NCI-H1930 (cell line): ENCODE measurements at regions not wholly inside any gene's neighbourhood (a gene's known extent, or its start where the extent isn't known, plus 50 kb on each side); places are given as distances from the start of the nearest gene placed in this dataset.

Experiments used
- DNase-seq, 2 experiments: peaks; one replicate each; lab custom pipeline; 2025; lab: John Stamatoyannopoulos, UW

DNA sequence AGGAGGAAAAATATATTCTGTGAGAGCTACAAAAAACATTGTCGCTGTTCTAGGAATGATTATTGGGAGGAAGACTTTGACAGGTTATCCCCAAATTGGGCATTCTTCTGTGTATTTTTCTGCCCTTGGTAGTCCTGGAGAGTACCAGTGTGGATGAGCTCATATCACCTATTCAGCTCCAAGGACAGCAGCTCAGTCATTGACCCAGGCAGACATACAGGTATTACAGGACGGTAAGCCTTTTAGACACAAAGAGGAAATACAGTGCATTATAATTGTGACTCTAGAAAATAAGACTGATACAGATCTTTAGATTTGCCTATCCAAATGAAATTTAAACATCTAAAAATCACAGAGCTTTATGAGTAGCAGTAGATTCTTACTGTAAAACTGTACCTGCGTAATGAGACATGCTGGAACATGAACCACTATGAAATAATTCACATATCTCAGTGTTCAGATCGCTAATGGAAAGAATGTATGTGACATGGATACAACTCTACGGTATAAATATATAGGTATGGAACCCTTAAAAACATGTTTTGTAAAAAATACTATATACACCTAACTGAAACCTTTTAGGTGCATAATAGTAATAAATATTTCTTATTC lies 56.0 kb downstream of the PLK2 start:
- no peak for DNase-seq

DNA sequence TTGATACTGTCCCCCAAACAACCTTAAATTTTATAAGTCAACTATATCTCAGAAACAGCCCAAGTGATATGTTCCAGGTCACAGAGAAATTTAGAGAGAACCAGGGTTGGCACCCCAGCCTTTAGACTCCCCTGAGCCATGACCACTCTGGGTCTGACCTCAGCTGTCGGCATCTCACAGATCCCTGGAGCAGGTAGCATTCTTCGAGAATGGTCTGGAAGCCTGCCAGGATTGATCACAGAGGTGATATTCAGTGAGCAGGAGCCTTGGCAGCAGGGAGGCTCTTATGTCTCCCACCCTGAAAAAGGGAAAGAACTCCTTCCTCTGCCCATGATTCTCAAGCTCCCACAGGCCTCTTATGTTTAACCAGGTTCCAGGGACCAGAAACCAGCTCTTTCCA lies 58.2 kb downstream of the PLK2 start:
- DNase-seq, result no peak

DNA sequence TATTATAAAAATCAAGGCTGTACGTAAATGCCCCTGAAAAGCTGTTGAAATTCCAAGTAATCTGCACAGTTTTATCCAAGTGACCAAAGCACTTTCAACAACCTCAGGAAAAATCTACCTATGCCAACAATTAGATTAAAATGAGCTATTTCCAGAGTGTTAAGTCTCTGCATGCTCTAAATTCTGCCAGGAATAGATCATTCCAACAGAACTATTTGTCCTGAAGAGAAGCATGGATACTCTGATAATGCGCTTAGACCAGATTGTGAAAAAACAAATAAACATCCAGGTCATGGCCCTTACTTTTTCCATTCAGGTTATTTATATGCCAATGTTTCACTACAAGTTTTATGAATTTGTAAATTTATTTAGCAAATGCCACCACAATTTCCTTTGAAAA lies 59.1 kb downstream of the PLK2 start:
- DNase-seq, result no peak

DNA sequence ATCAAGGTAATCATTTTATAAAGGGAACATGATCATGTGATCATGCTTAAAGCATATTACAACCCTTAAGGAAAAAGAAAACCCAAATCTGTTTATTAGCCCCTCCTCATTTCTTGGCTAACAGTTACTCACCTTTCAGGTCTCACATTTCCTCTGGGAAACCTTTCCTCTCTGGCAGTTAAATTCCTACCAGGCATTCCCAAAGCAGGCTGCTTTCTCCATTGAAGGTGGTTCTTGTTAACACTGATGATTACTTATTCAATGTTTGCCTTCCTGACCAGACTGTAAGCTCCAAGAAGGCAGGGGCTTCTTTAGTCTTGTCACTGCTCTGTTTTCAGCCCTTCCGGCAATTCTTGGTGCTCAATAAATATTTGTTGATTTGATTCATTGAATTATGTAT lies 59.9 kb downstream of the PLK2 start:
- DNase-seq, result no peak

DNA sequence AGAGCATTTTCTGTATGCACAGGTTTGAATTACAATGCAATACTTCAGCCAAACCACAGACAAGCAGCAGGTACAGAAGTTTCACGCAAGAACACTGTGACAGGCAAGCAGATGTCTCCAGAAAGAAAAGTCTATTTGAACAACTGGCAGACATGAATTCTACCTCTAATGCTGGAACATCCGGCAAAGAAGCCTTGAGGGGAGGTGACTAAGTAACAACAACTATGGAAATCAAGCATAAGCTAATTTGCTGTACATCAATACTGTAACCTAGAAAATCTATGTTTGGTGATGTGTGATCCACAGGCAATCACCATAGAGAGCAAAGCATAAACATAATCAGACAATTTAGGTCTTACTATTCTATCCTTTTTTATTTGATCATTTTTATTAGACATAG lies 65.5 kb downstream of the PLK2 start:
- DNase-seq, result no peak

DNA sequence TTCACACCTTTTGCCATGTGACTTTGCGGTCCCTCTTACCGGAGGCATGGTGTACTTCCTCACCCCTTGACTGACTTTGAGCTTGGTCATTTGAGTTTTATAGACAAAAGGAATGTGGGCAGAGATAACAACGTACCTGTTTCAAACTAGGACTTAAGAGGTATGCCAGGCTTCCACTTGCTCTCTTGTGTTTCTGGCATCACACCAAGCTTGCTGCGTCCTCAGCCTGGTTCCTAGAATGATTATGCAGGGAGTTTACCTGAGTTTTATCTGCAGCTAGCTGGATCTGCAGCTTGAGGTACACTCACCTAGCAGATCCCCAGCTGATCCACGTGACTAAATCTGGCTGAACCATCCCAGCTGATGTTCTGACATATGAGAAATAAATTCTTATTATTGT lies 66.2 kb downstream of the PLK2 start:
- DNase-seq, result no peak

DNA sequence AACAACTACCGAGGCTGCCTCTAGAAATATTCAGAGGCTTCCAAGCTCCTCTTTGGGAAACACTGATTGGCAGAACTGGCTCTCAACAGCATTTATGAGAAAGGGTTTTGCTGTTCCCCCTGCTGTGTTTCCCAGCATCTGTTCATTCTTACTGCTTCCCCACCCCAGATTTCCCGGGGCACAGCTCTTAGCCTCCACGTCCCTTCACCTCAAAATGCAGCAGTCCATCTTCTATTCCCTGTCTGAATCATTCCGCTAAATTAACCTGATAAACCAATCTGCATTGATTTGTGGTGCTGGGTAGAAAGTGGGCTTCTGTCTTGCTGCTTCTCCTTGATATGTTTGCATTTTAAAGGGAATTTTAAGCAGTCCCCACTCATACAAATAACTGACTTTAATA lies 67.4 kb downstream of the PLK2 start:
- DNase-seq, result no peak

DNA sequence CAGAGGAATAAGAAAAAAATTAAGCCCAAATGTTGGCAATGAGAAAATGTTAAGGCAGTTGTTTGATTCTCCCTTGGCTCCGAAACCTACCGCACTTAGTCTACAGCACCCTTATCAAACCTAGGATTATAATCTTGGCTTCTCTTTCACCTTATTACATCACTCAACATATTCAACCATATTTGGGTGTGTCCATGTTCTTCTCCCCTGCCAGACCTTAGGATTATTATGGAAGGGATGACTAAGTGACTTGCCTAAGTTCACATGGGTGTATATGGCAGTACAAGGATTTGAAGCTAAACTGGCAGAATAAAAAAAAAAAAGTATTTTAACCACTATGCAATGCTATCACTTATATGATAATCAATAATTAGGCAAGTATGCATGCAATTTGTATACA lies 76.4 kb downstream of the PLK2 start:
- DNase-seq, result no peak

DNA sequence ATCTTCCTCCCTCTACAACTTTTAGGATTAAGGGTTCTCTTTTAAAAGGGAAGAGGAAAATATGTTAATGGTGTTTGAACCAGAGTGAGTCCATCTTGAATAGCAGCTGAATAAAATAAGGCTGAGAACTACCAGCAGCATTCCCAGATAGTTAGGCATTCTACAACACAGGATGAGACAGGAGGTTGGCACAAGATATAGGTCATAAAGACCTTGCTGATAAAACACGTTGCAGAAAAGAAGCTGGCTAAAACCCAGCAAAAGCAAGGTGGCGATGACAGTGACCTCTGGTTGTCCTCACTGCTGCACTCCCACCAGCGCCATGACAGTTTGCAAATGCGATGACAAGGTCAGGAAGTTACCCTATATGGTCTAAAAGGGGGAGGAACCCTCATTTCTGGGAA lies 77.8 kb downstream of the PLK2 start:
- no peak for DNase-seq

DNA sequence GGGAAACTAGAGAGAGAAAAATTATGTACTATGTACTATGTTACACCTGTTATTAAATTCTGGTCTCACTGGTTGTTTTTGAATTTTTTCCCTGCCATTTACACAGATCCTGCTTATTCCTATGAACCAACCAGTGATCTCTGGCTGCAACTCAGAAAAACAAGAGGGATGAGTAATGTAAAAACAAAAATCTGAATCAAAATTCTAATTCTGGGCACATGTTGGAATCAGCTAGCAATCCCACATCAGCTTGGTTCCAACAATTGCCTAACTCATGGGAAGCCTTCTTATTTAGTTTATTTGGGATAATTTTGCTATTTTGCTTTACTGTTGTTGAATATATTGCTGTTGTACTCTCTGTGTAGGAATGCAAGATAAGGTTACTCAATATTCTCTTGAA lies 78.3 kb downstream of the PLK2 start:
- DNase-seq, result no peak

DNA sequence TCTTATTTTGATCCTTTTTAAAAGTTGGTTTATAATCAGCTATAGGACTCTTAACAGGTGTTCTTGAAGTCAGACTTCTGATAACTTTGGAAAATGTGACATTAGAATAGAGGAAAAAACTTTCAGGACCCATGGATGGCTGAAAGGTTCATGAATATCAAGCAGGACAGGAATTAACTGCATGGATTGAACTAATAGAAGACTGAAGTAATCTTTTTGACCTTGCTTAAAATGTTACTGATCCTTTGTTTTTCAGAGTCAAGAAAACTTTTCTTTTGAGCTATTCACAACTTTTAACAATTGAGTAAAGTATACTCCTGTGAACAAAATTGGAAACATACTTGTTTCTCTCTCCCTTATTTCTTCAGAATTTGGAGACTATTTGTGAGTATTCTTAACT lies 79.2 kb downstream of the PLK2 start:
- no peak for DNase-seq

DNA sequence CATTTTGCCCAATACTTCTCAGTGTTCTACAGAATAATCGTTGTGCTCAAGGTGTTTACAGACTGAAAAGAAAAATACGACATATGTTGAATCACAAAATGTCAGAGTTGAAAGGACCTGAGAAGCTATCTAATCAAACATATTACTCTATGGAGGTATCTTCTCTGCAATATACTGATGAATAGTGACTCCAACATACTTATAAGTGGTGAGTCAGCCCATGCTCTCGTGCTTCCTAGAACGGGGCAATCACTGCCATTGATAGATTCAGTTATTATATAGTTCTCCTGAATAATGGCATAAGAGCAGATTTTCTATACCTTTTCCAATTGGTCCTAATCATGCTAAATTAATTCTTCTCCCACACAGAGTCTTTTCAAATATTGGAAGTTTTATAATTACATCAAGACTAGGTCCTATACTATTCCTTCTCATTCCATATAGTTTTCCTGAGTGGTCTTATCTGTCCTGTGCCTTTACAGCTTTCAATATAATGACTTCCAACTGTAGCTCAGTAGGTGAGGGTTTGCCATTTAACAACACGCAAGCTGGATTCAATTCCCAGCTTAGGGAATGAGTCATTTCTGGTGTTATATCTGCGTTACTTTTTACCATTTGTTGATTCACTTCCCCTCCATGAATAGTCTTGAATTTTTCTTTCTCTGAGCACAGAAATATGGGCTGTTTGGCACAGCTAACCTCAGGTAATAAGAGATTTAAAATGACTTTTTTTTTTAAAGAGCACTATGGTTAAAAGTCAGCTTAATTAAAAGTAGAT lies 81.1 kb downstream of the PLK2 start:
- no peak for DNase-seq

DNA sequence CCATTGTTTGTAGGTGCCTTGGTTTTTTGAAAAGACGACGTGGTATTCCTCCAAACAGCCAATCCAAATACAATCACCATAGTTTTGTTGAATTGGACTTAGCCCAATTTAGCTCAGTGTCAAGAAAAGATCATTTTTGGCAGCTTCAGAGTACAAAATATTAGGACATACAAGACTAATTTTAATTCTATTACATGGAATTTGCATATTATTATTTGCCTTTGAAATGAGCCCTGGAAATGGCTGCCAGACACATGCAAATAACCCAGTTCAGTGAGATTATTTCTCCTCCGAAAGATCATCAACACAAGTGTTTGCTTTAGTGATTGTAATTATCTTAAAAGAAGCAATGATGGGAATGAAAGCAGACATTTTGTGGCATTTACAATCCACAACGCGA lies 89.3 kb downstream of the PLK2 start:
- DNase-seq, result no peak

DNA sequence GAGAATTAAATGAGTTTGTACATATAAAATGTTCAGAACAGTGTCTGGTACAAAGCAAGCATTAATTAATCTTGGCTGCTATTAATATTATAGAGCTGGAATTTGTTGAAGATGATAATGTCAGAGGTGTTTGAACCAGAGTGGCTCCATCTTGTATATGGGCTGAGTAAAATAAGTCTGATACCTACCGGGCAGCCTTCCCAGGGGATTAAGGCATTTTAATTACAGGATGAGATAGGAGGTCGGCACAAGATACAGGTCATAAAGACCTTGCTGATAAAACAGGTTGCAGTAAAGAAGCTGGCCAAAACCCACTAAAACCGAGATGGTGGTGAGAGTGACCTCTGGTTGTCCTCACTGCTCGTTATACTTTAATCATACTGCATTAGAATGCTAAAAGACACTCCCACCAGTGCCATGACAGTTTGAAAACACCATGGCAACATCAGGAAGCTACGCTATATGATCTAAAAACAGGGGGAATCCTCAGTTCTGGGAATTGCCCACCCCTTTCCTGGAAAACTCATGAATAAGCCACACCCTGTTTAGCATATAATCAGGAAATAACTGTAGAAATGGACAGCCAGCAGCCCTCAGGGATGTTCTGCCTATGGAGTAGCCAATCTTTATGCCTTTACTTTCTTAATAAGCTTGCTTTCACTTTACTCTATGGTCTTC lies 90.2 kb downstream of the PLK2 start:
- DNase-seq, result no peak

DNA sequence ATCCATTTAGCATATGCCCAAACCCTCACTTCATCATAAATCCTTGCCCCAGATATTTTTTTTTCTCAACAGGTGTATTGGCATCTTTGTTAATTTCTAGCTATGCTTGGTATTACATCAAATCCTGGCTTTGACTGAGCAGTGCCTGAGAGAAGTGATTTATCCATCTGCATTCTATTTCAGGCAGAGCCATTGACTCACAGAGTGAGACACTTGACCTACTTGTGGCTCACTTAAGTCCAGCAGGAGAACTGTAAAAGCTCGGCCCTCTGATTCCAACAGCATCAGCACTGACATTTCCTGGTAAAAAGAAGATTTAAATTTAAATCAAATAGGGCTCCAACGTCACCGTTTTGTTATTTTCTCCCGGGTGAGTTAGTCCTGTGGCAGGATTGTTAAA lies 93.4 kb downstream of the PLK2 start:
- no peak for DNase-seq

DNA sequence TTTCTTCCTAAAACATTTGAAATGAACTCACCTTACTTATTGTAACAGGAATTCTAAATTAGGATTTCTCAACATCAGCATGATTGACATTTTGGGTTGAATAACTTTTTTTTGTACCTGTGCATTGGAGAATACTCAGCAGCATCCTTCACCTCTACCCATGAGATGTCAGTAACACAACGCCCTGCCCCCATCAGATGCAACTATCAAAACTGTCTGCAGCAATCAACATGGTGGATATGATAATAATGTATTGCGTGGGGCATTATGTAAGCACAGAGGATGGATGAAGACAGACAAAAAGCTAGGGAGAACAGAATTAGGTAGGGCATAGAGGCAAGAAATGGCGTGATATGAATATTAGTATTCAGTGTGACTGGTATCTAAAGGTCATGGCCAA lies 94.1 kb downstream of the PLK2 start:
- DNase-seq, result no peak

DNA sequence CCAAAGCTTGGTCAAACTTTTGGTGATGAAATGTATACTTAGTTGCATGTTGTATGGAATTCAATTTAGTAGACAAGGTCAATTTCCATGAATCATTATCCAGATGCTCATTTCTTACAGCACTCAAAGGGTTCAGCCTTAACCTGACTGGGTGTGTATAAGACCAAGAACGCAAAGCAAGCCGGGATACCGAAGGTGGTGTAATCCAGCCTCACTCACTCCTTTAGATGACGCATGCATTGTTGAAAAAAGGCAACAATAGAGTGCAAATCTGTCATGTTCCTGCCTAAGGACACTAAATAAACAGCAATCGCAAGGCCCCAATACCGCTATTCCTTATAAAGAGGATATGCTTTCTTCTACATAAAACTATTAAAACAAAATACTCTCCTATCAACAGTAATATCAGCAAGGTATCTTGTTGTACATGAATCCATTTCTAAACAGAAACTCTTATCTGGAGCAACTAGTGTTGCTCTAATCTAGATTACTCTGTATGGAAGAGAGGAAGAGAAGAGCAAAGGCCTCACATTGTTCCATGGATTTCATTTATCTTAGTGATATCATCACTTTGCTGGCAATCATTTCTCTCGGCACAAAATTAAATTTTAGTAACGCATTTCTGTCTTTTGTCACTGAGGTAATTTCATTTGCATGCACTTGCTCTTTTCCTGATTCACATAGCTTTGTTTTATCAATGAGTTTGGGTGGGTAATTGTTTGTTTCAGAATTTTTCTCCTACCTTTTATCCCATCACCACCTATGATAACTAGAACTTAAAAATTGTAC lies 96.2 kb downstream of the PLK2 start:
- no peak for DNase-seq

DNA sequence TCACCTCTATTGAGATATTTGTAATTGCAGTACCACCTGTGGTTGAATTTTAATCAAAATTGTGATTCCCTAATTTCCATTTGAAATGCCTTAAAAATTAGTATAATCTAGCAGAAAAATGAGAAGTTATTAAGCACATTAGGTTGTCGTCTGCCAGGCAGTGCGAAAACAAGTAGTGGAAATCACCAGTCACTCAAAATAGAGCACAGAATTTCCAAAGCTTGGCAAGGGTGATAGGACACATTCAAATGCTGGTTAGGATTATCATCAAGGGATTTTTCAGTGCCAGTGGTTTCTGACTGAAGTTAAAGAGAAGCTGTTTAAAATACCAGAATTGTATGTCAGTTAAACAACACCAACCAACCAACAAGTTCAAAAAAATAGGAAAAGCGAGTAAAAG lies 97.8 kb downstream of the PLK2 start:
- DNase-seq, result no peak

DNA sequence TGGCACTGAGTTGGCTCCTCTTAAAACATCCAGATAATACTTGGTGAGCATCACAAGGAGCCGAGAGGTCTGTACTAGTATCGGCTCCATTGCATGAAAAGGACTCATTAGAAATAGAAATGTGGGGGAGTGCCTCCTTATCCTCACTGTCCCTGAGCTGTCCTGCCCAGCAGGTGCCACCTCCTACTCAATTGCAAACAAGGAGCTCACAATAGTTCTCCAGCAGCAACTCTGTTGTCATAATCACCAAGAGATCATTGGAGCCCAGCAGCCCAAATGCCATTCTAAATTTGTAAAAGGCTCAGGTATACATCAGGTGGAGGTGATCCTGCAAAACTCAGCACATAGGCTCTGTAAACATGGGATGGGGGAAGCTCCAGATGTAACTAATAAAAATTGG lies 99.1 kb downstream of the PLK2 start:
- DNase-seq, result no peak

DNA sequence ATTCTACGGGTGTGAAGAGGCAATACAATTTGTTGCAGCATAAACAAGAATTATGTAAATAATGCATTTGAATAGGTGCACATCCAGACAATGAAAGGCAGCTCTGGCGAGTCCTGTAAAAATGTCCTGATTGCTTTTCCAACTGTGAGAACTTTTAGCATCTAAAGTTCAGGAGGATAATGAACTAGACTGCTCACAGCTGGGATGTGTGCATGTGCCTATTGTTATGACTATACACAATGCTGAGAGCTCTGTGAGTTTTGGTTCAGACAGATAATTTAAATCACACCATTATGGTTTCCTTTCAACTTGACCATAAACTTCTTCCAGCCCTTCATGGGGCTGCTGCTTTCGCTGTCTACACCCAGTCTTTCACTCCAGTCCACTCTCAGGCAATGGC lies 99.9 kb downstream of the PLK2 start:
- no peak for DNase-seq

DNA sequence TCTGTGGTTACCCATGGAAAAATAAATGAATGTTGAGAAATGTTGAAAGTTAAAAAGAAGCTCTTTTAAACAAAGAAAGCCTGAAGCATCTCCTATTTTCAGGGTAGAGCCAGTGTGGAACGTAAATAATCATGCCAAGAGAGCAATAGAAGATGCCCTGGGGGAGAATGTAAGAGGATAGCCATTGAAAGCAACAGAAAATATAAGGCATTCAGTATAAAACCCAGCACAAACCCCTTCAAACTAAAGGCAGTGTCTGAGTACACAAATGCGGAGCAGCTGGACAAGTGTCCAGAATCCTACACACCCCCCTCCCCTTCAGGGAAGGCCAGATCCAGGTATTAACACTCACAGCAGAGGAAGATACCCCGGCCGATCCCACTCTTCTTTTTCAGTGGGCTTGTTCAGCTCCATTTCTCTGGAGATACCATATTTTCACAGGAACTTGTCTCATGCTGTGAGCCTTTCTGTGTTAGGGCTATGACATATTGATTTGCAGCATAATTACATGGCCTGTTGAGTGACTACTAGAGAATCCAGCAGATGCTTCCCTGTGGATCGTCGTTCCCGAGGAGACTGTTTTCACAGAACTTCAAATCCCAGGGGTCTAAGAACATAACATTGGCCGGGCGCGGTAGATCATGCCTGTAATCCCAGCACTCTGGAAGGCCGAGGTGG lies 101.2 kb downstream of the PLK2 start:
- DNase-seq, result no peak

DNA sequence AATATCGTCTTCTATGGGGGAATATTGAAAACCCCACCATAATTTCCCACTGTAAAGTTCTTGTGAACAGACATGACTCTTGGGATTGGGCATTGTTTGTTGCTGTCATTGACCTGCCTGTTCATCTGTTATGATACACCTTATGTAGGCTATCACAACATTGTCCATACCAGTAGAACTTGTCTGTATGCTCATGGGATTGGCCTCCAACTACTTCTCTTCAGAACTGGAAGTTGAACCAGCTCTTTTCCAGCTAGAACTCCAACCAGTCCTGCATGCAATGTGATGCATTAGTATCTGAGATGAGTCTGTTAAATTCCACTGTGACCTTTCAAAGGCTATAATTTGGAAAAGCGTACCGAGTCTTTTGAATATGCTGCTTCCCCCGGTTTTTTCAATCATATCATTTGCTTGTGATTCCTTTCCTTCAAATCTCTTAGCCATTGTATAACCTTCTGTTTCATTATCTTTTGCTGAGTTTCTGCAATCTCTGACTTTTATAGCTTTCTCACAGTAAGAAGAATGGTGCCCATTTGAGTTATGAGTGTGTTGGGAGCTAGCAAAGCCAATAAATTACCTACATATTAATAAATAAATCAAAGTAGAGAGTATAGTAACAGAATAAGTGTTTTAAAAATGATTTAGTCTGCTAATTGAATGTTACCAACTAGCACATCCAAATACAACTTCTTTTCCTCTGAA lies 101.9 kb downstream of the PLK2 start:
- DNase-seq, result no peak
